ENCODE measurements at regions not wholly inside any gene's neighbourhood (a gene's known extent, or its start where the extent isn't known, plus 50 kb on each side); places are given as distances from the start of the nearest gene placed in this dataset.

DNA sequence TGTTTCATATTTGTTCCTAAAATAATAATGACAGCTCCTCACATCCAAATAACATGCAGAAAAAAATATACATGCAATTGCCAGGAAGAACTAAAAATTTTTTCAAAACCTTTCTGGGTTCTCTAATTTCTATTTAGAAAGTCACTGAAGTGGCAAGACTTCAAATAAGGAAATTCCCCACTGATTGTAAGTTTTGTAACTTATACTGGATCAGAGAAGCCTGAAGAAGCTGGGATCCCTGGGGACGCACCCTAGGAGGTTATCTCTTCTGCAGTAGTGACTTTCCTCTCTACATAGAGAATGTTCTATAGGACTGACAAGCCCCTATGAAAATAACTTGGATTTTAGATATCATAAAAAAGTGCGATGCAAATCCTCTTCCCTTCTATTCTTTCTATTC lies 182.6 kb downstream of the MRPL39 start:
- no peak for TF ChIP-seq Cebpa-rat (IDR thresholded peaks at IDR 0.05)
- Histone ChIP-seq H3K36me3 (no peaks in the 10 kb centered on the region), H3K27ac (peak overlapping the region in 3 of 11 experiments; percentile 7 to 47 (median 27); a peak in 3 of 22 replicates), H3K4me3 (no peak overlapping the region), H3K4me2 (peak overlapping the region; percentile 12 to 74 (median 62); a peak in 21 of 22 replicates), H3K9ac (no peak overlapping the region; a peak in 1 of 22 replicates), H4K20me1 (no peaks in the 10 kb centered on the region), H3K9me3 (replicated peaks in 1 of 11) (no peaks in the 10 kb centered on the region), H3K27me3 (no peaks in the 10 kb centered on the region), H3K4me1 (peaks cover 33 to 50% (median 40%) of the 10 kb centered on the region in 10 experiments)

DNA sequence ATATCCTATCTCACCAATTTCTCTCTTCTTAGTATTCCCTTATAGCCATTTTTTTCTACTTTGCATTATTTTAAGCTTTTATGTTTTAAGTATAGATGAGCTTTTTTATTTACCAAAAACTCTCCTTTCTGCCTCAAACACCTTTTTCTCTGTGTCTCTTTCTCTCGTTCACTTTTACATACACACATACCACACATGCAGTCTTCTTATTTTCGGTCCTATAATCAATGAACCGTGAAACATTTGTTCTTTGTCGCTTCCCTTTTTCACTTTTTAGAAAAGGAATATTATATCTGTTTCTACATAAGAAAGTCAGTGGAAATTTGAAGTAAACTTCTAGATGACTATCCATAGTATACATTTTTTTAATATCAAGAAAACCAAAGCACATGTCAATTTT lies 183.2 kb downstream of the MRPL39 start:
- H3K9me3 ChIP-seq (replicated peaks in 1 of 11): no peaks in the 10 kb centered on the region
- peaks cover 33 to 50% (median 40%) of the 10 kb centered on the region in 10 experiments for H3K4me1 ChIP-seq
- no peaks in the 10 kb centered on the region for H4K20me1 ChIP-seq
- TF ChIP-seq Cebpa-rat (IDR thresholded peaks at IDR 0.05): no peak
- no peaks in the 10 kb centered on the region for H3K27me3 ChIP-seq
- H3K4me2 ChIP-seq: peak overlapping the region; percentile 12 to 74 (median 62); a peak in 20 of 22 replicates
- peak overlapping the region in 3 of 11 experiments; percentile 7 to 47 (median 27); a peak in 3 of 22 replicates for H3K27ac ChIP-seq
- no peak overlapping the region for H3K4me3 ChIP-seq
- H3K36me3 ChIP-seq: no peaks in the 10 kb centered on the region
- H3K9ac ChIP-seq: no peak overlapping the region; a peak in 1 of 22 replicates

- Histone ChIP-seq H3K9me3 (replicated peaks in 1 of 11) (no peaks in the 10 kb centered on the region), H3K4me2 (peak overlapping the region in 9 of 11 experiments; percentile 14 to 69 (median 43); a peak in 13 of 22 replicates), H3K27me3 (no peaks in the 10 kb centered on the region), H3K4me1 (peaks cover 33 to 50% (median 40%) of the 10 kb centered on the region in 10 experiments), H4K20me1 (no peaks in the 10 kb centered on the region), H3K36me3 (no peaks in the 10 kb centered on the region), H3K27ac (no peak overlapping the region), H3K9ac (no peak overlapping the region), H3K4me3 (no peak overlapping the region)
- no peak for TF ChIP-seq Cebpa-rat (IDR thresholded peaks at IDR 0.05)
Measured at GRCh38 chr21:25422610-25423608, 184.4 kb downstream of the MRPL39 start.

DNA sequence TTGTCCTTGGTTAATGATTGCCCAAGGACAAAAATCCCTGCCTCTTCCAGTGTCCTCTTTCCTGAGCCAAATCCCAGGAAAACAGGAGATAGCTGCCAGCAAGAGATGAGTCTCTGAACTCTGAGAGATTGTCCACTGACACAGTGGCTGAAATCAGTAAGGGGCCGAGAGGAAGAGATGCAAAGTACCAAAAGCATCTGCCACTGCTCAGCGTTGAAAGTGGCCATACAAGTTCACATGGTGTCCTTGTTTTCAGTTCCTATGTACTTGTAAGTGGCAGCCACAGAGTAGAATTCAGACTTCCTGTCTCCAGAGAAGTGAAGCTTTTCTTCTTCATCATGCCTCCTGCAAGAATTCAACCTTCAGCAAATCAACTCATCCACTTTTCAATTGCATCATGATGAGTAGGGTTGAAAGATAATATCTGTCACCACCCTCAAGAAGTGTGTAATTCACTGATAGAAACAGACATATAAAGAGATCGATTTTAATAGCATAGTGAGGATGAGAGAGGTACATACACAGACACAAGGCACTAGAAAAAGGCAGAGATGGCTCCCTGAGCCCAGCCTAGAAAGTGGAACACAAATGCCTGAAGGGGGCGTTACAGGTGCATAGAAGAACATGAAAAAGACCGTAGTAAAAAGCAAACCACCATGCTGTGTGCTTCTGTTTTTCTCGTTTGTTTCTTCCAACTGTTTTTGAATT lies 185.8 kb downstream of the MRPL39 start:
- Histone ChIP-seq H3K9ac (no peak overlapping the region), H3K4me2 (peak overlapping the region; percentile 11 to 70 (median 45); a peak in 21 of 22 replicates), H3K27ac (peak overlapping the region in 6 of 11 experiments; percentile 2 to 38 (median 23); a peak in 7 of 22 replicates), H3K27me3 (no peaks in the 10 kb centered on the region), H3K4me1 (peaks cover 33 to 50% (median 40%) of the 10 kb centered on the region in 10 experiments), H3K9me3 (replicated peaks in 1 of 11) (no peaks in the 10 kb centered on the region), H4K20me1 (no peaks in the 10 kb centered on the region), H3K36me3 (no peaks in the 10 kb centered on the region), H3K4me3 (no peak overlapping the region)
- no peak for TF ChIP-seq Cebpa-rat (IDR thresholded peaks at IDR 0.05)

DNA sequence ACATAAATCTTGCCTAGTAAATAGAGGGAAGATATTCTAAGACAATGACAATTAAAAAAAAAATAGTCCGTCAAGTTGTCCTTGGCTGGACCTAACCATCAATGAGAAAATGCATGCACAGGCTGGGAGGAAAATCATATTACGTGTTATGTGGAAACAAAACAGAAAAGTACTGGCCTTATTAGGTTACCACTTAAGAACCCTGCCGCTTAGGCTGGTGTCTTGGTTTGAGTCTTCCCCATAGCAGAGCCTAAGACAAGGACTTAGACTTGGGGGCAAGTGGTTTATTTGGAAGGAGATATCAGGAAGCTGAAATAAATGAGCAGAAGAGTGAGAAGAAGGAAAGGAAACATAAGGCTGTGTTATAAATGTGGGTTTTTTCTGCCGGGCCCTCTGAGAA lies 186.4 kb downstream of the MRPL39 start:
- H3K4me3 ChIP-seq: no peak overlapping the region
- H3K27me3 ChIP-seq: no peaks in the 10 kb centered on the region
- no peak overlapping the region for H3K9ac ChIP-seq
- no peak for TF ChIP-seq Cebpa-rat (IDR thresholded peaks at IDR 0.05)
- no peaks in the 10 kb centered on the region for H3K9me3 ChIP-seq (replicated peaks in 1 of 11)
- peak overlapping the region; percentile 11 to 70 (median 45); a peak in 20 of 22 replicates for H3K4me2 ChIP-seq
- H3K4me1 ChIP-seq: peaks cover 33 to 50% (median 40%) of the 10 kb centered on the region in 10 experiments
- peak overlapping the region in 5 of 11 experiments; percentile 2 to 38 (median 26); a peak in 7 of 22 replicates for H3K27ac ChIP-seq
- no peaks in the 10 kb centered on the region for H4K20me1 ChIP-seq
- no peaks in the 10 kb centered on the region for H3K36me3 ChIP-seq

DNA sequence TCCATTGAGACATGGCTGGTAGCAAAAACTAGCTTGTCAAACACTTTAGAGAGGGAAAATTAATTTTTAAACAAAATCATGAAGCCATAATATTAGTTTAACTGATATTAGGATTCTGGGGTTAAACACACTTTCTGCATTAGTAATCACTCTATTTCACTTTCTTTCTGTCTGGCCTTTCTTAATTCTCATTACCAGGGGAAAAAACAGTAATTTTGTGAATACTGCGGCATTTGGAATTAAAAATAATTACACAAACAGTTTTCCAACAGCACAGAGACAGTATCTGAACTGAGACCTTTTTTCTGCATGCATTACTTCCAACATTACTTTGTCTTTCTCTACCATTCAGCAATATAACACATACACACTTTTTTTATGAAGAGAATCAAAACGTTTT lies 190.6 kb downstream of the MRPL39 start:
- H3K4me3 ChIP-seq: no peak overlapping the region
- H3K36me3 ChIP-seq: no peaks in the 10 kb centered on the region
- H3K4me2 ChIP-seq: no peak overlapping the region
- TF ChIP-seq Cebpa-rat (IDR thresholded peaks at IDR 0.05): no peak
- H3K4me1 ChIP-seq: peaks cover 10 to 18% (median 15%) of the 10 kb centered on the region in 10 experiments
- no peak overlapping the region for H3K27ac ChIP-seq
- H3K9ac ChIP-seq: no peak overlapping the region
- H4K20me1 ChIP-seq: no peaks in the 10 kb centered on the region
- peaks cover 8 to 18% (median 14%) of the 10 kb centered on the region in 11 experiments; a peak in 21 of 22 replicates for H3K9me3 ChIP-seq (replicated peaks in 1 of 11)
- no peaks in the 10 kb centered on the region for H3K27me3 ChIP-seq

GRCh38 chr21:25412100-25412499 lies 195.2 kb downstream of the MRPL39 start:
- Histone ChIP-seq H3K9ac (no peak overlapping the region), H3K9me3 (replicated peaks in 1 of 11) (peaks cover 8 to 18% (median 14%) of the 10 kb centered on the region in 11 experiments; a peak in 21 of 22 replicates), H3K4me2 (peak overlapping the region in 6 of 11 experiments; percentile 19 to 65 (median 34); a peak in 7 of 22 replicates), H3K27me3 (no peaks in the 10 kb centered on the region), H3K4me3 (no peak overlapping the region), H3K27ac (no peak overlapping the region), H3K36me3 (no peaks in the 10 kb centered on the region), H4K20me1 (no peaks in the 10 kb centered on the region), H3K4me1 (peaks cover 9 to 37% (median 26%) of the 10 kb centered on the region in 10 experiments; a peak in 19 of 20 replicates)
- no peak for TF ChIP-seq Cebpa-rat (IDR thresholded peaks at IDR 0.05)

GRCh38 chr21:25409978-25410377 lies 197.3 kb downstream of the MRPL39 start:
- no peak overlapping the region for H3K4me3 ChIP-seq
- H4K20me1 ChIP-seq: no peaks in the 10 kb centered on the region
- H3K27ac ChIP-seq: peak overlapping the region in 4 of 11 experiments; percentile 16 to 53 (median 34); a peak in 4 of 22 replicates
- no peak overlapping the region for H3K9ac ChIP-seq
- TF ChIP-seq Cebpa-rat (IDR thresholded peaks at IDR 0.05): no peak
- no peaks in the 10 kb centered on the region for H3K27me3 ChIP-seq
- no peaks in the 10 kb centered on the region for H3K36me3 ChIP-seq
- peaks cover 16 to 37% (median 32%) of the 10 kb centered on the region in 10 experiments; a peak in 19 of 20 replicates for H3K4me1 ChIP-seq
- H3K9me3 ChIP-seq (replicated peaks in 1 of 11): peaks cover 8 to 16% (median 13%) of the 10 kb centered on the region in 11 experiments; a peak in 21 of 22 replicates
- peak overlapping the region in 8 of 11 experiments; percentile 1 to 65 (median 51); a peak in 14 of 22 replicates for H3K4me2 ChIP-seq

Data from BLaER1 treated with 17β-estradiol and CSF1 and Interleukin-3, amounts not matched to agents 10 nM and 100 nM (cell line).